GM19025 (cell line): ENCODE measurements at regions not wholly inside any gene's neighbourhood (a gene's known extent, or its start where the extent isn't known, plus 50 kb on each side); places are given as distances from the start of the nearest gene placed in this dataset.

Experiments used
- ATAC-seq: cut with Tn5 transposase; IDR thresholded peaks from one replicate; pipeline ENCODE4 v1.9.1; 2021; ENCODE audit warnings: mild to moderate bottlenecking, low read depth, moderate library complexity; ENCODE audit not compliant: unreplicated experiment

- ATAC-seq = no peak
Measured at GRCh38 chr6:153800580-153801188, 238.4 kb upstream of the OPRM1 start.

GRCh38 chr6:153790876-153791473 is 248.1 kb upstream of the OPRM1 start:
- ATAC-seq = no peak

GRCh38 chr6:153790048-153790447 is 249.0 kb upstream of the OPRM1 start:
- ATAC-seq = no peak

- ATAC-seq = no peak
Measured at GRCh38 chr6:153787341-153787606, 251.8 kb upstream of the OPRM1 start.

- no peak for ATAC-seq
Measured at GRCh38 chr6:153781306-153781705, 257.7 kb upstream of the OPRM1 start.

GRCh38 chr6:153780011-153780410 is 259.0 kb upstream of the OPRM1 start:
- ATAC-seq = no peak

GRCh38 chr6:153778216-153778615 is 260.8 kb upstream of the OPRM1 start:
- ATAC-seq = no peak

GRCh38 chr6:153771577-153771976 is 267.5 kb upstream of the OPRM1 start:
- no peak for ATAC-seq

GRCh38 chr6:153767127-153767526 is 271.9 kb upstream of the OPRM1 start:
- ATAC-seq = no peak

- no peak for ATAC-seq
Measured at GRCh38 chr6:153758516-153758915, 280.5 kb upstream of the OPRM1 start.

GRCh38 chr6:153735761-153736160 is 303.3 kb upstream of the OPRM1 start:
- ATAC-seq = no peak

GRCh38 chr6:153729189-153729588 is 309.9 kb upstream of the OPRM1 start:
- ATAC-seq = no peak

- ATAC-seq = no peak
Measured at GRCh38 chr6:153727885-153728284, 311.2 kb upstream of the OPRM1 start.

- ATAC-seq = no peak
Measured at GRCh38 chr6:153725456-153725855, 313.6 kb upstream of the OPRM1 start.

GRCh38 chr6:153720732-153721131 is 318.3 kb upstream of the OPRM1 start:
- no peak for ATAC-seq

GRCh38 chr6:153705429-153705828 is 333.6 kb upstream of the OPRM1 start:
- ATAC-seq = no peak

- no peak for ATAC-seq
Measured at GRCh38 chr6:153702671-153703070, 336.4 kb upstream of the OPRM1 start.

- ATAC-seq = no peak
Measured at GRCh38 chr6:153698637-153699036, 340.4 kb upstream of the OPRM1 start.

- ATAC-seq = no peak
Measured at GRCh38 chr6:153698001-153698400, 341.0 kb upstream of the OPRM1 start.

- no peak for ATAC-seq
Measured at GRCh38 chr6:153677522-153677921, 361.5 kb upstream of the OPRM1 start.

- ATAC-seq = no peak
Measured at GRCh38 chr6:153673750-153674149, 365.3 kb upstream of the OPRM1 start.

GRCh38 chr6:153673225-153673624 is 365.8 kb upstream of the OPRM1 start:
- ATAC-seq = no peak
